ENCODE measurements at regions not wholly inside any gene's neighbourhood (a gene's known extent, or its start where the extent isn't known, plus 50 kb on each side); places are given as distances from the start of the nearest gene placed in this dataset.

- TF ChIP-seq REST (IDR thresholded peaks at IDR 0.05; ENCODE audit: low read depth): no peak
- no peak for TF ChIP-seq TCF12 (IDR thresholded peaks at IDR 0.05; ENCODE audit: low read depth)
- no peak for TF ChIP-seq FOXM1 (IDR thresholded peaks at IDR 0.05; ENCODE audit: borderline replicate concordance, low read depth)
- TF ChIP-seq CREB1 (IDR thresholded peaks at IDR 0.05; ENCODE audit: low read depth): no peak
- TF ChIP-seq RAD21 (IDR thresholded peaks at IDR 0.05; ENCODE audit: low read depth): no peak
- TF ChIP-seq CEBPB (IDR thresholded peaks at IDR 0.05): no peak
- no peak for TF ChIP-seq ZBTB7A (IDR thresholded peaks at IDR 0.05; ENCODE audit: low read depth)
- TF ChIP-seq MAX (IDR thresholded peaks at IDR 0.05): no peak
- no peak for TF ChIP-seq NFIC (IDR thresholded peaks at IDR 0.05)
- no peak for TF ChIP-seq USF1 (IDR thresholded peaks at IDR 0.05)
- no peak for TF ChIP-seq TAF1 (IDR thresholded peaks at IDR 0.05; ENCODE audit: low read depth)
- TF ChIP-seq EGR1 (IDR thresholded peaks at IDR 0.05): no peak
Measured at GRCh38 chr15:69661871-69662644, 209.4 kb downstream of the RPLP1 start.

- TF ChIP-seq REST (IDR thresholded peaks at IDR 0.05; ENCODE audit: low read depth) (no peak), EP300 (IDR thresholded peaks at IDR 0.05; ENCODE audit: borderline replicate concordance) (no peak), NFIC (IDR thresholded peaks at IDR 0.05) (no peak), FOXM1 (IDR thresholded peaks at IDR 0.05; ENCODE audit: borderline replicate concordance, low read depth) (no peak), MAX (IDR thresholded peaks at IDR 0.05) (no peak), EGR1 (IDR thresholded peaks at IDR 0.05) (no peak), TAF1 (IDR thresholded peaks at IDR 0.05; ENCODE audit: low read depth) (no peak)
Measured at GRCh38 chr15:69662645-69663000, 210.0 kb downstream of the RPLP1 start.

- no peak for TF ChIP-seq TEAD4 (IDR thresholded peaks at IDR 0.05)
- no peak for TF ChIP-seq EP300 (IDR thresholded peaks at IDR 0.05; ENCODE audit: borderline replicate concordance)
- no peak for TF ChIP-seq REST (IDR thresholded peaks at IDR 0.05; ENCODE audit: low read depth)
- no peak for TF ChIP-seq USF1 (IDR thresholded peaks at IDR 0.05)
- no peak for TF ChIP-seq CREB1 (IDR thresholded peaks at IDR 0.05; ENCODE audit: low read depth)
- TF ChIP-seq ZBTB7A (IDR thresholded peaks at IDR 0.05; ENCODE audit: low read depth): no peak
- TF ChIP-seq MAX (IDR thresholded peaks at IDR 0.05): no peak
- no peak for TF ChIP-seq FOXM1 (IDR thresholded peaks at IDR 0.05; ENCODE audit: borderline replicate concordance, low read depth)
- TF ChIP-seq RAD21 (IDR thresholded peaks at IDR 0.05; ENCODE audit: low read depth): no peak
- no peak for TF ChIP-seq YY1 (IDR thresholded peaks at IDR 0.05; ENCODE audit: low read depth)
- no peak for TF ChIP-seq CEBPB (IDR thresholded peaks at IDR 0.05)
- no peak for TF ChIP-seq TAF1 (IDR thresholded peaks at IDR 0.05; ENCODE audit: low read depth)
- TF ChIP-seq NFIC (IDR thresholded peaks at IDR 0.05): no peak
- TF ChIP-seq EGR1 (IDR thresholded peaks at IDR 0.05): no peak
- TF ChIP-seq TCF12 (IDR thresholded peaks at IDR 0.05; ENCODE audit: low read depth): no peak
Measured at GRCh38 chr15:69663441-69663840, 210.8 kb downstream of the RPLP1 start.

- no peak for TF ChIP-seq TEAD4 (IDR thresholded peaks at IDR 0.05)
- no peak for TF ChIP-seq EGR1 (IDR thresholded peaks at IDR 0.05)
- no peak for TF ChIP-seq RAD21 (IDR thresholded peaks at IDR 0.05; ENCODE audit: low read depth)
- no peak for TF ChIP-seq CREB1 (IDR thresholded peaks at IDR 0.05; ENCODE audit: low read depth)
- TF ChIP-seq MAX (IDR thresholded peaks at IDR 0.05): no peak
- no peak for TF ChIP-seq ZBTB7A (IDR thresholded peaks at IDR 0.05; ENCODE audit: low read depth)
Measured at GRCh38 chr15:69663982-69664381, 211.4 kb downstream of the RPLP1 start.

Measured in Ishikawa (cell line).